Trophoblast cell (in vitro differentiated cells and primary cell): ENCODE measurements at regions not wholly inside any gene's neighbourhood (a gene's known extent, or its start where the extent isn't known, plus 50 kb on each side); places are given as distances from the start of the nearest gene placed in this dataset.

Source experiments
- DNase-seq, 2 donors: peaks; one replicate each; pipeline ENCODE4 v3.0.0-alpha.2; 2016
- H2AFZ ChIP-seq: 2 replicates; pipeline ENCODE4 v1.6.1; 2013; ENCODE audit warnings: low read length, moderate library complexity, mild to moderate bottlenecking; ENCODE audit not compliant: insufficient read depth, poor library complexity
- H2AK5ac ChIP-seq: 2 replicates; pipeline ENCODE4 v1.6.1; 2013; ENCODE audit warnings: mild to moderate bottlenecking, low read length
- H2BK120ac ChIP-seq: 2 replicates; pipeline ENCODE4 v1.6.1; 2013; ENCODE audit warnings: low read length, mild to moderate bottlenecking, moderate library complexity; ENCODE audit not compliant: insufficient read depth, poor library complexity
- H2BK12ac ChIP-seq: 2 replicates; pipeline ENCODE4 v1.6.1; 2013; ENCODE audit warnings: mild to moderate bottlenecking, low read length, moderate library complexity
- H2BK5ac ChIP-seq: 2 replicates; pipeline ENCODE4 v1.6.1; 2013; ENCODE audit warnings: low read length, low read depth, moderate library complexity, mild to moderate bottlenecking; ENCODE audit not compliant: poor library complexity
- H3K14ac ChIP-seq: 2 replicates; pipeline ENCODE4 v1.6.1; 2013; ENCODE audit warnings: mild to moderate bottlenecking, low read length
- H3K18ac ChIP-seq: 2 replicates; pipeline ENCODE4 v1.6.1; 2013; ENCODE audit warnings: mild to moderate bottlenecking, low read length
- H3K23ac ChIP-seq: 2 replicates; pipeline ENCODE4 v1.6.1; 2013; ENCODE audit warnings: low read length
- H3K27ac ChIP-seq: 2 replicates; pipeline ENCODE4 v1.5.1; 2013; ENCODE audit warnings: low read depth, mild to moderate bottlenecking, inconsistent platforms, low read length, moderate library complexity
- H3K27me3 ChIP-seq: 2 replicates; pipeline ENCODE4 v1.6.1; 2013; ENCODE audit warnings: inconsistent platforms, mild to moderate bottlenecking, low read length, moderate library complexity; ENCODE audit not compliant: insufficient read depth
- H3K36me3 ChIP-seq, 2 experiments: 1 replicate in 1 of 2; 2 replicates in 1 of 2; pipeline ENCODE4 v1.6.1; 2013; ENCODE audit warnings: low read length in 2 of 2, mild to moderate bottlenecking in 2 of 2, moderate library complexity in 1 of 2; ENCODE audit not compliant: insufficient read depth in 2 of 2, control insufficient read depth in 1 of 2
- H3K4ac ChIP-seq: 2 replicates; pipeline ENCODE4 v1.6.1; 2013; ENCODE audit warnings: low read depth, mild to moderate bottlenecking, low read length, moderate library complexity
- H3K4me1 ChIP-seq, 2 experiments: 1 replicate in 1 of 2; 2 replicates in 1 of 2; pipeline ENCODE4 v1.6.1; 2013; ENCODE audit warnings: low read length in 2 of 2, mild to moderate bottlenecking in 2 of 2, moderate library complexity in 1 of 2; ENCODE audit not compliant: insufficient read depth in 2 of 2, control insufficient read depth in 1 of 2
- H3K4me2 ChIP-seq: 2 replicates; pipeline ENCODE4 v1.6.1; 2013; ENCODE audit warnings: inconsistent platforms, mild to moderate bottlenecking, low read length, moderate library complexity
- H3K4me3 ChIP-seq: 2 replicates; pipeline ENCODE4 v1.5.1; 2013; ENCODE audit warnings: mild to moderate bottlenecking, low read depth, low read length, inconsistent platforms
- H3K79me1 ChIP-seq: one replicate; pipeline ENCODE4 v1.6.1; 2013; ENCODE audit warnings: low read length
- H3K79me2 ChIP-seq: 2 replicates; pipeline ENCODE4 v1.6.1; 2013; ENCODE audit warnings: low read length, mild to moderate bottlenecking; ENCODE audit not compliant: control insufficient read depth, insufficient read depth, poor library complexity
- H3K9ac ChIP-seq: 2 replicates; pipeline ENCODE4 v1.6.1; 2013; ENCODE audit warnings: mild to moderate bottlenecking, low read length
- H3K9me3 ChIP-seq: 2 replicates; pipeline ENCODE4 v1.6.1; 2013; ENCODE audit warnings: low read depth, mild to moderate bottlenecking, control low read depth, inconsistent platforms, low read length; ENCODE audit not compliant: insufficient read depth
- H4K12ac ChIP-seq: 2 replicates; pipeline ENCODE4 v1.6.1; 2013; ENCODE audit warnings: low read depth, mild to moderate bottlenecking, low read length, moderate library complexity
- H4K8ac ChIP-seq: 2 replicates; pipeline ENCODE4 v1.6.1; 2013; ENCODE audit warnings: low read depth, mild to moderate bottlenecking, low read length, moderate library complexity
- H4K91ac ChIP-seq: one replicate; pipeline ENCODE4 v1.6.1; 2013; ENCODE audit warnings: low read depth, mild to moderate bottlenecking, low read length, moderate library complexity
- WGBS: extraction: QIAGEN DNeasy Blood & Tissue Kit; methylation state at CpG from one replicate; pipeline ENCODE4 v1.1.7; 2013; ENCODE audit warnings: missing lambda C conversion rate; ENCODE audit not compliant: insufficient read length, insufficient coverage; ENCODE audit errors: extremely low coverage; 5-methylcytosine and 5-hydroxymethylcytosine counted together

- H3K79me1 ChIP-seq: no peaks in the 10 kb centered on the region
- no peak overlapping the region for H4K8ac ChIP-seq
- no peak overlapping the region for H3K18ac ChIP-seq
- no peak overlapping the region for H2AFZ ChIP-seq
- H2AK5ac ChIP-seq: no peak overlapping the region
- no peak overlapping the region for H3K23ac ChIP-seq
- no peak overlapping the region for H3K4ac ChIP-seq
- DNase-seq: no peak
- H3K9me3 ChIP-seq: no peaks in the 10 kb centered on the region
- no peaks in the 10 kb centered on the region for H3K27me3 ChIP-seq
- H3K79me2 ChIP-seq: no peaks in the 10 kb centered on the region
- H2BK120ac ChIP-seq: no peak overlapping the region
- no peak overlapping the region for H4K12ac ChIP-seq
- no CpG with 5 or more reads among the region's 6 CpGs for WGBS
- H3K4me3 ChIP-seq: no peak overlapping the region
- H3K4me1 ChIP-seq: peaks cover 0 to 1% of the 10 kb centered on the region in 2 experiments
- H3K14ac ChIP-seq: no peak overlapping the region
- no peaks in the 10 kb centered on the region for H3K36me3 ChIP-seq
- no peak overlapping the region for H3K9ac ChIP-seq
- no peak overlapping the region for H4K91ac ChIP-seq
- H3K4me2 ChIP-seq: no peak overlapping the region
- H2BK5ac ChIP-seq: no peak overlapping the region
- H2BK12ac ChIP-seq: no peak overlapping the region
- H3K27ac ChIP-seq: no peak overlapping the region
Measured at GRCh38 chr6:139871165-139871710, 496.8 kb upstream of the CITED2 start.

GRCh38 chr6:139868576-139868975 lies 494.1 kb upstream of the CITED2 start:
- no peak overlapping the region for H3K18ac ChIP-seq
- no peaks in the 10 kb centered on the region for H3K79me1 ChIP-seq
- peaks cover 0 to 1% of the 10 kb centered on the region in 2 experiments for H3K4me1 ChIP-seq
- H4K91ac ChIP-seq: no peak overlapping the region
- H3K9me3 ChIP-seq: no peaks in the 10 kb centered on the region
- no peak for DNase-seq
- no peak overlapping the region for H2BK120ac ChIP-seq
- no peak overlapping the region for H2AK5ac ChIP-seq
- no peak overlapping the region for H3K9ac ChIP-seq
- no peak overlapping the region for H3K4me3 ChIP-seq
- no peak overlapping the region for H2AFZ ChIP-seq
- no peak overlapping the region for H4K12ac ChIP-seq
- no peak overlapping the region for H3K14ac ChIP-seq
- H3K4me2 ChIP-seq: no peak overlapping the region
- H3K23ac ChIP-seq: no peak overlapping the region
- no peaks in the 10 kb centered on the region for H3K79me2 ChIP-seq
- H3K36me3 ChIP-seq: no peaks in the 10 kb centered on the region
- no peak overlapping the region for H2BK5ac ChIP-seq
- no peak overlapping the region for H3K27ac ChIP-seq
- no peaks in the 10 kb centered on the region for H3K27me3 ChIP-seq
- no peak overlapping the region for H4K8ac ChIP-seq
- H2BK12ac ChIP-seq: no peak overlapping the region
- no CpG with 5 or more reads among the region's 2 CpGs for WGBS
- H3K4ac ChIP-seq: no peak overlapping the region

- Histone ChIP-seq H4K12ac (no peak overlapping the region), H3K4ac (no peak overlapping the region), H3K79me1 (no peaks in the 10 kb centered on the region), H2AK5ac (no peak overlapping the region), H3K4me2 (no peak overlapping the region), H3K9me3 (no peaks in the 10 kb centered on the region), H2BK5ac (no peak overlapping the region), H2BK120ac (no peak overlapping the region), H4K8ac (no peak overlapping the region), H3K18ac (no peak overlapping the region), H3K27me3 (no peaks in the 10 kb centered on the region), H3K9ac (no peak overlapping the region), H3K23ac (no peak overlapping the region), H3K27ac (no peak overlapping the region), H3K36me3 (no peaks in the 10 kb centered on the region), H3K79me2 (no peaks in the 10 kb centered on the region), H4K91ac (no peak overlapping the region), H3K14ac (no peak overlapping the region), H2BK12ac (no peak overlapping the region), H3K4me3 (no peak overlapping the region), H2AFZ (no peak overlapping the region), H3K4me1 (no peaks in the 10 kb centered on the region)
- no peak for DNase-seq
- no CpG with 5 or more reads among the region's 1 CpG for WGBS
Measured at GRCh38 chr6:139863964-139864363, 489.5 kb upstream of the CITED2 start.

GRCh38 chr6:139863346-139863745 lies 488.9 kb upstream of the CITED2 start:
- no CpG with 5 or more reads among the region's 1 CpG for WGBS
- no peaks in the 10 kb centered on the region for H3K36me3 ChIP-seq

More at GRCh38 chr6:139863346-139863745, 488.9 kb upstream of the CITED2 start:
- H3K4me1 ChIP-seq: no peaks in the 10 kb centered on the region
- H2BK12ac ChIP-seq: no peak overlapping the region
- no peak overlapping the region for H4K91ac ChIP-seq
- H3K4ac ChIP-seq: no peak overlapping the region
- no peak overlapping the region for H3K23ac ChIP-seq
- H3K9me3 ChIP-seq: no peaks in the 10 kb centered on the region
- no peak overlapping the region for H3K14ac ChIP-seq
- no peak overlapping the region for H2BK120ac ChIP-seq
- H3K27me3 ChIP-seq: no peaks in the 10 kb centered on the region
- no peak overlapping the region for H3K9ac ChIP-seq
- H4K12ac ChIP-seq: no peak overlapping the region
- no peak overlapping the region for H3K18ac ChIP-seq
- H4K8ac ChIP-seq: no peak overlapping the region
- H3K79me1 ChIP-seq: no peaks in the 10 kb centered on the region
- no peak overlapping the region for H2AK5ac ChIP-seq
- no peak overlapping the region for H3K27ac ChIP-seq
- H2BK5ac ChIP-seq: no peak overlapping the region
- no peak overlapping the region for H2AFZ ChIP-seq
- no peak overlapping the region for H3K4me2 ChIP-seq
- no peak overlapping the region for H3K4me3 ChIP-seq
- no peaks in the 10 kb centered on the region for H3K79me2 ChIP-seq
- DNase-seq: no peak
